H1 (cell line): ENCODE measurements at regions not wholly inside any gene's neighbourhood (a gene's known extent, or its start where the extent isn't known, plus 50 kb on each side); places are given as distances from the start of the nearest gene placed in this dataset.
A peak's percentile ranks its signal among the peaks of the same experiment; 100 is the strongest.

Experiments
- CTCF ChIA-PET: fragments of 300-600 bp; sonication (Branson Sonifier 250); formaldehyde crosslinking; loops from one replicate; lab custom pipeline; 2021; ENCODE audit not compliant: partially characterized antibody; lab: Charles Lee
- POLR2A ChIA-PET: fragments of 300-600 bp; sonication (Branson Sonifier 250); formaldehyde crosslinking; loops from one replicate; lab custom pipeline; 2021; ENCODE audit warnings: inconsistent platforms; ENCODE audit not compliant: partially characterized antibody; lab: Charles Lee
- DNase-seq, 2 experiments: peaks; one replicate each; pipeline versions ENCODE4 v3.0.0 to v3.0.0-alpha.2; 2010 to 2022; ENCODE audit warnings: low spot score in 2 of 2, low read depth in 1 of 2, mixed read lengths in 1 of 2
- FAIRE-seq: peaks from 2 replicates; lab custom pipeline; 2011; peaks lifted over from hg19 to GRCh38; lab: Jason Lieb, UNC
- H2AFZ ChIP-seq: 2 replicates; pipeline ENCODE4 v1.8.1; 2012; ENCODE audit warnings: low read length, inconsistent platforms
- H2AK5ac ChIP-seq: 2 replicates; pipeline ENCODE4 v1.6.1; 2013; ENCODE audit warnings: low read depth, low read length
- H2BK120ac ChIP-seq: replicated peaks from 2 replicates; pipeline ENCODE3; 2013; ENCODE audit warnings: low read depth, low read length, inconsistent platforms
- H2BK12ac ChIP-seq: 2 replicates; pipeline ENCODE4 v1.6.1; 2013; ENCODE audit warnings: low read depth, low read length
- H2BK15ac ChIP-seq: 2 replicates; pipeline ENCODE4 v1.6.1; 2013; ENCODE audit warnings: low read length
- H2BK20ac ChIP-seq: 2 replicates; pipeline ENCODE4 v1.6.1; 2013; ENCODE audit warnings: low read length
- H2BK5ac ChIP-seq: 2 replicates; pipeline ENCODE4 v1.6.1; 2013; ENCODE audit warnings: low read depth, low read length
- H3K14ac ChIP-seq: 2 replicates; pipeline ENCODE4 v1.6.1; 2013; ENCODE audit warnings: inconsistent platforms; ENCODE audit not compliant: insufficient read length
- H3K18ac ChIP-seq: 2 replicates; pipeline ENCODE4 v1.6.1; 2013; ENCODE audit warnings: low read length; ENCODE audit errors: extremely low read depth
- H3K23ac ChIP-seq: 2 replicates; pipeline ENCODE4 v1.6.1; 2013; ENCODE audit warnings: inconsistent platforms; ENCODE audit not compliant: insufficient read length
- H3K23me2 ChIP-seq: 2 replicates; pipeline ENCODE4 v1.6.1; 2013; ENCODE audit warnings: low read depth, low read length
- H3K27ac ChIP-seq: 2 replicates; pipeline ENCODE4 v1.6.1; 2011; ENCODE audit warnings: low read depth, low read length, inconsistent platforms
- H3K27me3 ChIP-seq, 4 experiments: replicated peaks in 1 of 4; 1 replicate in 1 of 4; 2 replicates in 3 of 4; pipeline versions ENCODE4 v1.6.1 to v1.8.1; 2011 to 2013; ENCODE audit warnings: low read length in 3 of 4, mild to moderate bottlenecking in 3 of 4, inconsistent platforms in 2 of 4, mixed read lengths in 2 of 4, moderate library complexity in 1 of 4; ENCODE audit not compliant: control insufficient read depth in 3 of 4, insufficient read depth in 3 of 4; ENCODE audit errors: extremely low read depth in 1 of 4
- H3K36me3 ChIP-seq, 4 experiments: 2 replicates each; pipeline versions ENCODE4 v1.6.1 to v1.8.1; 2011 to 2013; ENCODE audit warnings: mild to moderate bottlenecking in 4 of 4, low read length in 3 of 4, moderate library complexity in 2 of 4, control low read depth in 1 of 4, inconsistent platforms in 1 of 4; ENCODE audit not compliant: insufficient read depth in 4 of 4, control insufficient read depth in 2 of 4
- H3K4ac ChIP-seq: replicated peaks from 2 replicates; pipeline ENCODE3; 2013; ENCODE audit warnings: low read length, low read depth, mixed read lengths, inconsistent platforms; ENCODE audit not compliant: insufficient read length
- H3K4me1 ChIP-seq, 4 experiments: replicated peaks in 1 of 4; 1 replicate in 1 of 4; 2 replicates in 3 of 4; pipeline versions ENCODE4 v1.6.1 to v1.8.1; 2011 to 2013; ENCODE audit warnings: low read length in 3 of 4, inconsistent platforms in 2 of 4, mixed read lengths in 1 of 4; ENCODE audit not compliant: insufficient read depth in 4 of 4, control insufficient read depth in 3 of 4
- H3K4me2 ChIP-seq, 2 experiments: 2 replicates each; pipeline versions ENCODE4 v1.6.1 to v1.8.1; 2011 to 2013; ENCODE audit warnings: low read depth in 2 of 2, low read length in 2 of 2, control low read depth in 1 of 2, inconsistent platforms in 1 of 2, mild to moderate bottlenecking in 1 of 2; ENCODE audit not compliant: insufficient read depth in 1 of 2
- H3K4me3 ChIP-seq, 4 experiments: fragments of 200-600, 300-600 bp in 1 of 4; sonication (generic), shearing (Covaris generic), sonication (Bioruptor Twin) in 1 of 4; 2 replicates each; pipeline versions ENCODE4 v1.5.1 to v1.8.1; 2011 to 2016; ENCODE audit warnings: low read length in 4 of 4, low read depth in 3 of 4, control low read depth in 2 of 4, inconsistent platforms in 2 of 4, mild to moderate bottlenecking in 2 of 4, mixed read lengths in 1 of 4, moderate library complexity in 1 of 4; ENCODE audit not compliant: insufficient read depth in 2 of 4; ENCODE audit errors: extremely low read depth in 1 of 4
- H3K56ac ChIP-seq: replicated peaks from 2 replicates; pipeline ENCODE3; 2013; ENCODE audit warnings: low read depth, mild to moderate bottlenecking, mixed read lengths, low read length, inconsistent platforms; ENCODE audit not compliant: insufficient read length
- H3K79me1 ChIP-seq: 2 replicates; pipeline ENCODE4 v1.6.1; 2013; ENCODE audit warnings: low read depth, low read length, control low read depth
- H3K79me2 ChIP-seq, 2 experiments: 2 replicates each; pipeline versions ENCODE4 v1.6.1 to v1.8.1; 2012 to 2013; ENCODE audit warnings: low read length in 2 of 2, mild to moderate bottlenecking in 2 of 2, inconsistent platforms in 1 of 2; ENCODE audit not compliant: insufficient read depth in 2 of 2, control insufficient read depth in 1 of 2
- H3K9ac ChIP-seq, 4 experiments: replicated peaks in 1 of 4; 1 replicate in 1 of 4; 2 replicates in 3 of 4; pipeline versions ENCODE4 v1.6.1 to v1.8.1; 2011 to 2013; ENCODE audit warnings: low read depth in 3 of 4, low read length in 3 of 4, control low read depth in 2 of 4, mild to moderate bottlenecking in 2 of 4, moderate library complexity in 2 of 4, inconsistent platforms in 1 of 4; ENCODE audit errors: extremely low read depth in 1 of 4
- H3K9me3 ChIP-seq, 2 experiments: 2 replicates each; pipeline versions ENCODE4 v1.6.1 to v1.8.1; 2012 to 2013; ENCODE audit warnings: mild to moderate bottlenecking in 2 of 2, moderate library complexity in 2 of 2, control low read depth in 1 of 2, inconsistent platforms in 1 of 2, low read depth in 1 of 2, low read length in 1 of 2, mixed read lengths in 1 of 2; ENCODE audit not compliant: insufficient read depth in 2 of 2
- H4K20me1 ChIP-seq, 2 experiments: replicated peaks in 1 of 2; 2 replicates each; pipeline versions ENCODE3 to v1.8.1; 2011 to 2013; ENCODE audit warnings: inconsistent platforms in 2 of 2, low read length in 2 of 2, mild to moderate bottlenecking in 1 of 2; ENCODE audit not compliant: insufficient read depth in 2 of 2, control insufficient read depth in 1 of 2
- H4K5ac ChIP-seq: 2 replicates; pipeline ENCODE4 v1.6.1; 2013; ENCODE audit warnings: low read length, low read depth, mixed read lengths, inconsistent platforms; ENCODE audit not compliant: insufficient read length
- H4K8ac ChIP-seq: 2 replicates; pipeline ENCODE4 v1.8.0; 2013; ENCODE audit warnings: mild to moderate bottlenecking, moderate library complexity, low read length, inconsistent platforms; ENCODE audit not compliant: insufficient read depth; ENCODE audit errors: extremely low read depth
- H4K91ac ChIP-seq: replicated peaks from 2 replicates; pipeline ENCODE3; 2013; ENCODE audit warnings: low read length, mixed read lengths, inconsistent platforms; ENCODE audit not compliant: insufficient read length
- TAF7 ChIP-seq: optimal IDR thresholded peaks from 2 replicates; pipeline ENCODE3; 2011; ENCODE audit warnings: low read depth, mild to moderate bottlenecking, inconsistent platforms, low read length, moderate library complexity, borderline replicate concordance

GRCh38 chr13:111550062-111550461 is 229.6 kb downstream of the TEX29 start:
- H3K36me3 ChIP-seq: no peaks in the 10 kb centered on the region

More at GRCh38 chr13:111550062-111550461, 229.6 kb downstream of the TEX29 start:
- Histone ChIP-seq H3K4me2 (no peak overlapping the region), H3K4me3 (no peak overlapping the region), H3K14ac (no peak overlapping the region), H3K27me3 (no peaks in the 10 kb centered on the region), H2BK120ac (no peak overlapping the region), H4K91ac (no peak overlapping the region), H2BK15ac (no peak overlapping the region), H3K79me2 (no peaks in the 10 kb centered on the region), H3K79me1 (no peaks in the 10 kb centered on the region), H3K9me3 (no peaks in the 10 kb centered on the region), H3K56ac (peak overlapping the region; percentile 88), H3K9ac (no peak overlapping the region), H2BK12ac (no peak overlapping the region), H4K5ac (no peak overlapping the region), H3K27ac (no peak overlapping the region), H3K23me2 (peaks cover 5% of the 10 kb centered on the region; the same call in 1 of the 2 replicates), H3K4me1 (no peaks in the 10 kb centered on the region), H2AFZ (no peak overlapping the region), H3K18ac (no peak overlapping the region), H4K8ac (no peak overlapping the region), H3K4ac (no peak overlapping the region), H3K23ac (no peak overlapping the region), H2AK5ac (no peak overlapping the region), H2BK20ac (no peak overlapping the region), H2BK5ac (no peak overlapping the region), H4K20me1 (peaks cover 0 to 4% of the 10 kb centered on the region in 2 experiments)
- ChIA-PET CTCF (no interaction called here), POLR2A (no interaction called here)
- FAIRE-seq (no peak), DNase-seq (no peak)
- no peak for TF ChIP-seq TAF7
